ENCODE measurements at regions not wholly inside any gene's neighbourhood (a gene's known extent, or its start where the extent isn't known, plus 50 kb on each side); places are given as distances from the start of the nearest gene placed in this dataset.

- no peak for DNase-seq (ENCODE audit: low spot score)
Observed at GRCh38 chr5:120413686-120414085, 50.4 kb upstream of the PRR16 start.
